Hepatocyte (in vitro differentiated cells): ENCODE measurements at regions not wholly inside any gene's neighbourhood (a gene's known extent, or its start where the extent isn't known, plus 50 kb on each side); places are given as distances from the start of the nearest gene placed in this dataset.

Experiments used
- DNase-seq: peaks from one replicate; pipeline ENCODE4 v3.0.0-alpha.2; 2016; ENCODE audit warnings: low spot score
- H2AFZ ChIP-seq: fragments of 200-600 bp; sonication (generic); 2 replicates; pipeline ENCODE4 v1.6.0; 2016; ENCODE audit warnings: antibody characterized with exemption, mild to moderate bottlenecking
- H3K27ac ChIP-seq: fragments of 200-600 bp; sonication (generic); 2 replicates; pipeline ENCODE4 v1.5.1; 2016; ENCODE audit warnings: mild to moderate bottlenecking
- H3K27me3 ChIP-seq: fragments of 200-600 bp; sonication (generic); 2 replicates; pipeline ENCODE4 v1.6.1; 2016
- H3K36me3 ChIP-seq: fragments of 200-600 bp; sonication (generic); replicated peaks from 2 replicates; pipeline ENCODE4 v1.5.1; 2016; ENCODE audit warnings: low read depth; ENCODE audit not compliant: insufficient read depth
- H3K4me1 ChIP-seq: fragments of 200-600 bp; sonication (generic); 2 replicates; pipeline ENCODE4 v1.5.1; 2016; ENCODE audit warnings: mild to moderate bottlenecking, moderate library complexity; ENCODE audit not compliant: insufficient read depth
- H3K4me2 ChIP-seq: fragments of 200-600 bp; sonication (generic); 2 replicates; pipeline ENCODE4 v1.6.0; 2016
- H3K4me3 ChIP-seq: fragments of 200-600 bp; sonication (generic); 2 replicates; pipeline ENCODE4 v1.5.1; 2016; ENCODE audit warnings: mild to moderate bottlenecking
- H3K79me2 ChIP-seq: fragments of 200-600 bp; sonication (generic); 2 replicates; pipeline ENCODE4 v1.6.0; 2017; ENCODE audit warnings: mild to moderate bottlenecking
- H3K9me2 ChIP-seq: fragments of 200-600 bp; sonication (generic); replicated peaks from 2 replicates; pipeline ENCODE4 v1.6.0; 2017; ENCODE audit warnings: mild to moderate bottlenecking; ENCODE audit not compliant: insufficient read depth
- H3K9me3 ChIP-seq: fragments of 200-600 bp; sonication (generic); 2 replicates; pipeline ENCODE4 v1.5.1; 2016; ENCODE audit warnings: low read depth, mild to moderate bottlenecking
- H4K20me1 ChIP-seq: fragments of 200-600 bp; sonication (generic); 2 replicates; pipeline ENCODE4 v1.6.0; 2016; ENCODE audit warnings: mild to moderate bottlenecking; ENCODE audit not compliant: insufficient read depth, poor library complexity, severe bottlenecking
- EZH2 ChIP-seq: fragments of 200-600 bp; sonication (generic); IDR thresholded peaks from 2 replicates; pipeline ENCODE4 v1.6.1; 2016; ENCODE audit warnings: antibody characterized with exemption, mild to moderate bottlenecking, borderline replicate concordance
- EZH2phosphoT487 ChIP-seq: fragments of 200-600 bp; sonication (generic); IDR thresholded peaks from one replicate; pipeline ENCODE4 v1.6.1; 2018; ENCODE audit warnings: antibody characterized with exemption, mild to moderate bottlenecking, low read depth, moderate library complexity; ENCODE audit not compliant: unreplicated experiment, severe bottlenecking
- WGBS: methylation state at CpG from one replicate; pipeline ENCODE4 v1.1.6; 2016; ENCODE audit warnings: low lambda C conversion rate; ENCODE audit errors: missing lambda C conversion rate; 5-methylcytosine and 5-hydroxymethylcytosine counted together
- TF ChIP-seq, protein P1 (sequence below): fragments of 200-600 bp; sonication (generic); IDR thresholded peaks from 2 replicates; pipeline ENCODE4 v1.5.1; 2016; ENCODE audit warnings: antibody characterized with exemption, mild to moderate bottlenecking; ENCODE audit not compliant: poor library complexity

DNA sequence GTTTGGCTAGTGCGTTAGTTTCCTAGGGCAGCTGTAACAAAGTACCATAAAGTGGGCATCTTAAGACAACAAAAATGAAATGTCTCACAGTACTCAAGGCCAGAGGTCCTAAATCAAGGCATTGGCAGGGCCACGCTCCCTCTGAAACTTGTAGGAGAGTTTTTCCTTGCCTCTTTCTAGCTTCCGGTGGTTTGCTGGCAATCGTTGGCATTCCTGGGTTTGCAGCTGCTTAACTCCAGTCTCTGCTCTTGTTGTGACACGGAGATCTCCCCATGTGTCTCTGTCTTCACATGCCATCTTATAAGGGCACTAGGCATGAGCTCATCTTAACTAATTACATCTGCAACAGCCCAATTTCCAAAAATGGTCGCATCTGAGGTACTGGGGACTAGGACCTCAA is 362.0 kb upstream of the BOD1L1 start:
- TF ChIP-seq EZH2phosphoT487, result no peak
- TF ChIP-seq, protein P1, sequence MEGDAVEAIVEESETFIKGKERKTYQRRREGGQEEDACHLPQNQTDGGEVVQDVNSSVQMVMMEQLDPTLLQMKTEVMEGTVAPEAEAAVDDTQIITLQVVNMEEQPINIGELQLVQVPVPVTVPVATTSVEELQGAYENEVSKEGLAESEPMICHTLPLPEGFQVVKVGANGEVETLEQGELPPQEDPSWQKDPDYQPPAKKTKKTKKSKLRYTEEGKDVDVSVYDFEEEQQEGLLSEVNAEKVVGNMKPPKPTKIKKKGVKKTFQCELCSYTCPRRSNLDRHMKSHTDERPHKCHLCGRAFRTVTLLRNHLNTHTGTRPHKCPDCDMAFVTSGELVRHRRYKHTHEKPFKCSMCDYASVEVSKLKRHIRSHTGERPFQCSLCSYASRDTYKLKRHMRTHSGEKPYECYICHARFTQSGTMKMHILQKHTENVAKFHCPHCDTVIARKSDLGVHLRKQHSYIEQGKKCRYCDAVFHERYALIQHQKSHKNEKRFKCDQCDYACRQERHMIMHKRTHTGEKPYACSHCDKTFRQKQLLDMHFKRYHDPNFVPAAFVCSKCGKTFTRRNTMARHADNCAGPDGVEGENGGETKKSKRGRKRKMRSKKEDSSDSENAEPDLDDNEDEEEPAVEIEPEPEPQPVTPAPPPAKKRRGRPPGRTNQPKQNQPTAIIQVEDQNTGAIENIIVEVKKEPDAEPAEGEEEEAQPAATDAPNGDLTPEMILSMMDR, result no peak
- TF ChIP-seq EZH2, result no peak

DNA sequence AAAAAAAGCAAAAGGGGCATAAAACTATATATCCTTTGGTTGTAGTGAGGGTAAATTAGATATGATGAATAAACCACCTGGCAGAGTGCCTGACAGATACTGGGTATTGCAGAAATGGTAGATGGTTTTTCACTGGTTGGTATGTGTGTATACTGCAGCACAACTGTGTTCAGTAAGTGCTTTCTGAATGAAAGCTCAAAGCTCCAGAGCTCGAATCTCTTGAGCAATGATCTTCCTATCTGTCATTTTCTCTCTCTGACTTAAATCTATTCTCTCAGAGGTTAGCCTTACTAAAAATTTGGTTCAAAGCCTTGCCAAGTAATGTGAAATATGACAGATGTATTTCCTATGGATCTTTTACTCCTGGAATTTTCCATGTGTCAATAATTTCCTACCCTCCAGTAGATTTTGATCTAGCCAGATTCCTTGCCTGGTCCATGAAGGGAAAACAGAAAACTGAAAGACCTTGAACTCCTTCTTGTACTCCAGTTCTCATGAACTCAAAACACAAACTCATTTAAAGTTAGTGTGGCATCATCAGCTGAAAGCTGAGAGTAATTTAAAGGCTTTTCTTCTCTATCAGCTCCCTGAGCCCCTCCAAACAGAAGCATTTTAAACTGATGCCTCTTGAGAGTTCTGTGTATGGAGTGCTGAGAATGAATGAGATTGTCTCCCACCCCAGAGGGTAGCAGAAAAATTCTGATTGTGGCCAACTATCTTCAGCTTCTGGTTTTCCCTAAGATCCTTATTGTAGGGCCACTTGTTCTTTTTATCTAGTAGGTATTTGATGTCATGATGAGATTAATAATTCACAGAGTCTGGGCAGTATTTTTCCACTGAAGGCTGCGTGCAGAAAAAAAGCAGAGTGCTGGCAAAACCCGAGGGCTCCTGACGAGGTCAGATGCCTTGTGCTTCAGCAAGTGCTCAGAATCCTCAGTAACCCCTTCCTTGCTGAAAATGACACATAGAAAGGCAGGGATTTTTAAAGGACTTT is 363.4 kb upstream of the BOD1L1 start:
- DNase-seq, result peak; percentile 77
- Histone ChIP-seq H3K4me3 (no peak overlapping the region), H3K27me3 (no peaks in the 10 kb centered on the region), H3K79me2 (no peaks in the 10 kb centered on the region), H4K20me1 (no peaks in the 10 kb centered on the region), H3K36me3 (no peaks in the 10 kb centered on the region), H3K9me3 (no peaks in the 10 kb centered on the region), H3K27ac (peak overlapping the region; percentile 92), H3K4me1 (peaks cover 29% of the 10 kb centered on the region), H3K9me2 (no peaks in the 10 kb centered on the region), H3K4me2 (peak overlapping the region; percentile 47), H2AFZ (no peak overlapping the region)
- TF ChIP-seq, protein P1, result no peak
- TF ChIP-seq EZH2, result no peak
- TF ChIP-seq EZH2phosphoT487, result no peak
- 9% methylated on average over 4 of the region's 4 CpGs for WGBS

More for the DNA sequence above, 362.0 kb upstream of the BOD1L1 start:
- H3K4me1 ChIP-seq, result peaks cover 34% of the 10 kb centered on the region
- DNase-seq, result no peak
- no peak overlapping the region for H3K4me2 ChIP-seq
- 89% methylated on average over 6 of the region's 6 CpGs for WGBS
- no peak overlapping the region for H3K4me3 ChIP-seq
- H3K79me2 ChIP-seq, result no peaks in the 10 kb centered on the region
- no peaks in the 10 kb centered on the region for H3K36me3 ChIP-seq
- no peaks in the 10 kb centered on the region for H3K27me3 ChIP-seq
- no peaks in the 10 kb centered on the region for H4K20me1 ChIP-seq
- H3K9me2 ChIP-seq, result no peaks in the 10 kb centered on the region
- no peaks in the 10 kb centered on the region for H3K9me3 ChIP-seq
- H2AFZ ChIP-seq, result no peak overlapping the region
- no peak overlapping the region for H3K27ac ChIP-seq

DNA sequence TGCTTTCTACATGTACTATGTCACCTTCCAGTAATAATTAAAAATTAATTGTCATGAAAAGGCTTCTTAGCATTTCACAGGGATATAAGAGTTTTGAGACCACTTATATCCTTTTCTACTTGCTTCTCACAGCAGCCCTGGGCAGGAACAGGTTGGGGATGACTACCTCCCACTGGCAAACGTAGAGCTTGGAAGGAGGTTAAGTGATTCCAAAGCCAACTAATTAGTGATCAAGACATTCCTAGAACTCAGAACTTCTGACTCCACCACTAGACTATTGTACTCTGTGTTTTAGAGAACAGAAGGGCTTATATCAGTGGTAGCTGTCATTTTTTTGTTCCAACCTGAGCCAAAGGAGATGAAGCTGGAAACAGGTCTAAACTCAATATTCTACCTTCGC is 364.5 kb upstream of the BOD1L1 start:
- TF ChIP-seq, protein P1, result no peak
- TF ChIP-seq EZH2, result no peak
- TF ChIP-seq EZH2phosphoT487, result no peak
- Histone ChIP-seq H3K4me1 (peaks cover 29% of the 10 kb centered on the region), H3K27ac (peak overlapping the region; percentile 57), H3K79me2 (no peaks in the 10 kb centered on the region), H3K4me2 (peak overlapping the region; percentile 42), H2AFZ (no peak overlapping the region), H3K9me2 (no peaks in the 10 kb centered on the region), H3K36me3 (no peaks in the 10 kb centered on the region), H4K20me1 (no peaks in the 10 kb centered on the region), H3K27me3 (no peaks in the 10 kb centered on the region), H3K4me3 (no peak overlapping the region), H3K9me3 (no peaks in the 10 kb centered on the region)
- 93% methylated on average over 2 of the region's 2 CpGs for WGBS
- DNase-seq, result no peak
